ENCODE measurements at regions not wholly inside any gene's neighbourhood (a gene's known extent, or its start where the extent isn't known, plus 50 kb on each side); places are given as distances from the start of the nearest gene placed in this dataset.
A peak's percentile ranks its signal among the peaks of the same experiment; 100 is the strongest.

- DNase-seq, result no peak
- H3K27me3 ChIP-seq, result no peaks in the 10 kb centered on the region
- H3K4me1 ChIP-seq, result peaks cover 0 to 42% (median 6%) of the 10 kb centered on the region in 9 donors
- no peaks in the 10 kb centered on the region for H3K36me3 ChIP-seq
- intact Hi-C loops (cut with DNase I), result loop anchor here in 5 of 10 donors (5.0 to 10.0 kb wide), 4 partner anchors 73 to 150 kb away; partner anchors contain the start of gene TNFAIP3 (in 1 of the 5)
- no peaks in the 10 kb centered on the region for H3K9me3 ChIP-seq
- TF ChIP-seq, protein P1, sequence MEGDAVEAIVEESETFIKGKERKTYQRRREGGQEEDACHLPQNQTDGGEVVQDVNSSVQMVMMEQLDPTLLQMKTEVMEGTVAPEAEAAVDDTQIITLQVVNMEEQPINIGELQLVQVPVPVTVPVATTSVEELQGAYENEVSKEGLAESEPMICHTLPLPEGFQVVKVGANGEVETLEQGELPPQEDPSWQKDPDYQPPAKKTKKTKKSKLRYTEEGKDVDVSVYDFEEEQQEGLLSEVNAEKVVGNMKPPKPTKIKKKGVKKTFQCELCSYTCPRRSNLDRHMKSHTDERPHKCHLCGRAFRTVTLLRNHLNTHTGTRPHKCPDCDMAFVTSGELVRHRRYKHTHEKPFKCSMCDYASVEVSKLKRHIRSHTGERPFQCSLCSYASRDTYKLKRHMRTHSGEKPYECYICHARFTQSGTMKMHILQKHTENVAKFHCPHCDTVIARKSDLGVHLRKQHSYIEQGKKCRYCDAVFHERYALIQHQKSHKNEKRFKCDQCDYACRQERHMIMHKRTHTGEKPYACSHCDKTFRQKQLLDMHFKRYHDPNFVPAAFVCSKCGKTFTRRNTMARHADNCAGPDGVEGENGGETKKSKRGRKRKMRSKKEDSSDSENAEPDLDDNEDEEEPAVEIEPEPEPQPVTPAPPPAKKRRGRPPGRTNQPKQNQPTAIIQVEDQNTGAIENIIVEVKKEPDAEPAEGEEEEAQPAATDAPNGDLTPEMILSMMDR (IDR thresholded peaks at IDR 0.05), result no peak
- H3K27ac ChIP-seq, result no peak overlapping the region
- ATAC-seq, result peak in 1 of 8 donors; percentile 35
- H3K4me3 ChIP-seq, result no peak overlapping the region
- 78 to 84% methylated on average over 4 of the region's 4 CpGs for WGBS, 2 donors
These were observed 72.4 kb upstream of the TNFAIP3 start for GRCh38 chr6:137794516-137795201.

DNA sequence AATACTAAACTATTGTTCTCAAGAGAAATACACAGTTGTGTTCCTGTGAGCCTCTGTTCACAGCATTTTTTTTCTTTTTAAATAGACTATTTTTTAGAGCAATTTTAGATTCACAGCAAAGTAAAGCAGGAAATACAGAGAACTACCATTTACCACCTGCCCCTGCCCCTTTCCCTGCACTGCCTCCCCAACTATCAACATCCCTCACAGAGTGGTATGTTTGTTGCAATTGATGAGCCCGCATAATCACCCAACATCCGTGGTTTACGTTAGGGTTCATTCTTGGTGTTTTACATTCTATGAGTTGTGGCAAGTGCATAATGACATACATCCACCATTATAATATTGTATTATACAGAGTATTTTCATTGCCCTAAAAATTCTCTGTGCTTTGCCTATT is 71.6 kb upstream of the TNFAIP3 start:
- Histone ChIP-seq H3K4me1 (peaks cover 0 to 34% (median 6%) of the 10 kb centered on the region in 9 donors), H3K9me3 (no peaks in the 10 kb centered on the region), H3K27ac (no peak overlapping the region), H3K4me3 (no peak overlapping the region), H3K27me3 (no peaks in the 10 kb centered on the region), H3K36me3 (no peaks in the 10 kb centered on the region)
- 96 to 97% methylated on average over 3 of the region's 3 CpGs for WGBS, 2 donors
- DNase-seq, result no peak
- ATAC-seq, result no peak
- TF ChIP-seq, protein P1 (IDR thresholded peaks at IDR 0.05), result no peak
- intact Hi-C loops (cut with DNase I), result loop anchor here in 4 of 10 donors (5.0 to 10.0 kb wide), 4 partner anchors 72 to 149 kb away; partner anchors contain the start of gene TNFAIP3 (in 1 of the 4)

- no peak overlapping the region for H3K4me3 ChIP-seq
- no peak for ATAC-seq
These were observed 68.8 kb upstream of the TNFAIP3 start for GRCh38 chr6:137798261-137798660.

GRCh38 chr6:137798846-137799245 is 68.2 kb upstream of the TNFAIP3 start:
- TF ChIP-seq, protein P1 (IDR thresholded peaks at IDR 0.05), result no peak
- no peak overlapping the region for H3K27ac ChIP-seq
- no peak for ATAC-seq
- H3K27me3 ChIP-seq, result no peaks in the 10 kb centered on the region
- peaks cover 0 to 9% (median 0%) of the 10 kb centered on the region in 9 donors for H3K4me1 ChIP-seq
- intact Hi-C loops (cut with DNase I), result loop anchor here in 4 of 10 donors (5.0 to 10.0 kb wide), 4 partner anchors 68 to 146 kb away; partner anchors contain the start of gene TNFAIP3 (in 1 of the 4)
- 93 to 95% methylated on average over 3 of the region's 3 CpGs for WGBS, 2 donors
- H3K9me3 ChIP-seq, result no peaks in the 10 kb centered on the region
- no peak overlapping the region for H3K4me3 ChIP-seq
- no peaks in the 10 kb centered on the region for H3K36me3 ChIP-seq
- DNase-seq, result no peak

More at GRCh38 chr6:137798261-137798660, 68.8 kb upstream of the TNFAIP3 start:
- Histone ChIP-seq H3K9me3 (no peaks in the 10 kb centered on the region), H3K27ac (no peak overlapping the region), H3K27me3 (no peaks in the 10 kb centered on the region), H3K4me1 (peaks cover 0 to 9% (median 0%) of the 10 kb centered on the region in 9 donors), H3K36me3 (no peaks in the 10 kb centered on the region)
- WGBS, 2 donors, result 67 to 74% methylated on average over 3 of the region's 3 CpGs
- intact Hi-C loops (cut with DNase I), result loop anchor here in 4 of 10 donors (5.0 to 10.0 kb wide), 4 partner anchors 69 to 147 kb away; partner anchors contain the start of gene TNFAIP3 (in 1 of the 4)
- TF ChIP-seq, protein P1 (IDR thresholded peaks at IDR 0.05), result no peak
- DNase-seq, result no peak

Measured in heart right ventricle (tissue), 16 donors.